ENCODE measurements at regions not wholly inside any gene's neighbourhood (a gene's known extent, or its start where the extent isn't known, plus 50 kb on each side); places are given as distances from the start of the nearest gene placed in this dataset.

DNA sequence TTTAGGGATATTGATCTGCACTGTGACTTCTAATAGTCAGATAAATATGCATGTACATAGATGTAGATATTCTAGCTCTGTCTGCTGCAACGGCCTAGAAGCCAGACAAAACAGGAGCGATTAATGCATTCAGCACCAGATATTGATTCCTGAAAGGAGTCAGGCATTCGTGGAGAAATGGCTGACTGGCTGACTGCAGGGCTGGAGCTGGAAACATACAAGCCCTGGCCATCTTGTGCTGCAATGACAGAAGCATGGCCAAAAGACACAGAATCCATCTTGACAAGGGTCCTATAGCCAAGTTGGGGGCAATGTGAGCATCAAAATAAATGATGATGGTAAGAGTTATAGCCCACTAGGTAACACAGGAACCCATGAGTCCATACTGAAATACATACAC lies 231.5 kb upstream of the KLHL29 start:
- CTCF ChIA-PET: no interaction called here
- POLR2A ChIA-PET: no interaction called here
- TF ChIP-seq TARDBP (IDR thresholded peaks at IDR 0.05) (no peak), ELF4 (IDR thresholded peaks at IDR 0.05) (no peak), SUZ12 (IDR thresholded peaks at IDR 0.05) (no peak), ZNF384 (IDR thresholded peaks at IDR 0.05) (no peak), LEF1 (IDR thresholded peaks at IDR 0.05; ENCODE audit: borderline replicate concordance) (no peak), FOXA1 (IDR thresholded peaks at IDR 0.05) (no peak), FOXM1 (IDR thresholded peaks at IDR 0.05; ENCODE audit: borderline replicate concordance) (no peak), L3MBTL2 (conservative IDR thresholded peaks at IDR 0.05) (no peak), SP1 (IDR thresholded peaks at IDR 0.05) (no peak), HDGF (IDR thresholded peaks at IDR 0.05; ENCODE audit: borderline replicate concordance) (no peak), BHLHE40 (IDR thresholded peaks at IDR 0.05; ENCODE audit: borderline replicate concordance) (no peak), NFRKB (IDR thresholded peaks at IDR 0.05) (no peak), CTBP1 (IDR thresholded peaks at IDR 0.05; ENCODE audit: borderline replicate concordance) (no peak), ARNT (IDR thresholded peaks at IDR 0.05) (no peak), FOXK2 (IDR thresholded peaks at IDR 0.05) (no peak)
- TF ChIP-seq, protein P1, sequence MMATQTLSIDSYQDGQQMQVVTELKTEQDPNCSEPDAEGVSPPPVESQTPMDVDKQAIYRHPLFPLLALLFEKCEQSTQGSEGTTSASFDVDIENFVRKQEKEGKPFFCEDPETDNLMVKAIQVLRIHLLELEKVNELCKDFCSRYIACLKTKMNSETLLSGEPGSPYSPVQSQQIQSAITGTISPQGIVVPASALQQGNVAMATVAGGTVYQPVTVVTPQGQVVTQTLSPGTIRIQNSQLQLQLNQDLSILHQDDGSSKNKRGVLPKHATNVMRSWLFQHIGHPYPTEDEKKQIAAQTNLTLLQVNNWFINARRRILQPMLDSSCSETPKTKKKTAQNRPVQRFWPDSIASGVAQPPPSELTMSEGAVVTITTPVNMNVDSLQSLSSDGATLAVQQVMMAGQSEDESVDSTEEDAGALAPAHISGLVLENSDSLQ (IDR thresholded peaks at IDR 0.05): no peak
- no peak for DNase-seq (ENCODE audit: extremely low spot score)

DNA sequence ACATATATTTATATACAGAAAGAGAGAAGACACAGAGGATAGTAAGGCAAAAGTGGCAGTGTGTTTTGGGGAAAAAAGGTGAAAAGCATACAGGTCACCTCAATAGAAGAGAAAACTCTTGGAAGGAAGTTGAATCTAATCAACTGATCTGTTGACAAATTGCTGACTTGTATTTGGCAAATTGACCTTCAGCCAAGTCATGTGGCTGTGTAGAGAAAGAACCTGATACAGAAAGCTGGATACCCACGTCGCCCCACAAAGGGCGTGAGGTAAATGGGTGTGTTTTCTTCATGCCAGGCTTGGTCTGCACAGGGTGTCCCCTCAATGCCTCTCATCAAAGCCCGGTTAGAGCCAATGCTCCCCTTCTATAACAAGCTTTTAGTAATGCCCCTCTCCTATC lies 230.0 kb upstream of the KLHL29 start:
- ChIA-PET CTCF (no interaction called here), POLR2A (no interaction called here)

DNA sequence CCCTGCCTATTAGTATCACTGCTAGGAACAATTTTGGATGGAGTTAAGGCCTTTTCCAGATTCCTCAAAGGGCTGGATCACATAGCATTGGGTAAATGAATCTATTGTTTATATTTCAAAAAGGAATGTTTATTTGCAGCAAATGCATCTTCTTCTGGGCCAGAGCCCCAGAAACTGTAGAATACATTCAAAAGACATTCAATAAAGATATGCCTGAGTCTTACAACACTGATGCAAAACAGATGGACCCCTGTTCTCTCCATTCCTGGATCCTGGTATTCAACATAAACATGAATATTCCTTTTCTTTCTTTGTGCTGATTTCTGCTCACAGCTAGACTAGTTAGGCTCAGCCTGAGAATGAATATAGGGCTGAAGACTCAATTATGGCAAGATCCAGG lies 227.2 kb upstream of the KLHL29 start:
- no peak for TF ChIP-seq HDGF (IDR thresholded peaks at IDR 0.05; ENCODE audit: borderline replicate concordance)
- TF ChIP-seq L3MBTL2 (conservative IDR thresholded peaks at IDR 0.05): no peak
- no peak for TF ChIP-seq CTBP1 (IDR thresholded peaks at IDR 0.05; ENCODE audit: borderline replicate concordance)
- TF ChIP-seq NFRKB (IDR thresholded peaks at IDR 0.05): no peak
- TF ChIP-seq SUZ12 (IDR thresholded peaks at IDR 0.05): no peak
- TF ChIP-seq ELF4 (IDR thresholded peaks at IDR 0.05): no peak
- no peak for TF ChIP-seq ARNT (IDR thresholded peaks at IDR 0.05)
- TF ChIP-seq SP1 (IDR thresholded peaks at IDR 0.05): no peak
- no peak for TF ChIP-seq TARDBP (IDR thresholded peaks at IDR 0.05)
- TF ChIP-seq BHLHE40 (IDR thresholded peaks at IDR 0.05; ENCODE audit: borderline replicate concordance): no peak
- no peak for TF ChIP-seq FOXK2 (IDR thresholded peaks at IDR 0.05)
- TF ChIP-seq LEF1 (IDR thresholded peaks at IDR 0.05; ENCODE audit: borderline replicate concordance): no peak
- TF ChIP-seq FOXM1 (IDR thresholded peaks at IDR 0.05; ENCODE audit: borderline replicate concordance): no peak
- no peak for TF ChIP-seq FOXA1 (IDR thresholded peaks at IDR 0.05)
- TF ChIP-seq ZNF384 (IDR thresholded peaks at IDR 0.05): no peak
- TF ChIP-seq, protein P1 (IDR thresholded peaks at IDR 0.05): no peak
- DNase-seq (ENCODE audit: extremely low spot score): no peak
- ChIA-PET CTCF (no interaction called here), POLR2A (no interaction called here)

More for the DNA sequence above, 230.0 kb upstream of the KLHL29 start:
- no peak for TF ChIP-seq FOXA1 (IDR thresholded peaks at IDR 0.05)
- TF ChIP-seq, protein P1 (IDR thresholded peaks at IDR 0.05): no peak
- TF ChIP-seq SUZ12 (IDR thresholded peaks at IDR 0.05): no peak
- TF ChIP-seq L3MBTL2 (conservative IDR thresholded peaks at IDR 0.05): no peak
- TF ChIP-seq TARDBP (IDR thresholded peaks at IDR 0.05): no peak
- TF ChIP-seq ELF4 (IDR thresholded peaks at IDR 0.05): no peak
- no peak for TF ChIP-seq HDGF (IDR thresholded peaks at IDR 0.05; ENCODE audit: borderline replicate concordance)
- TF ChIP-seq NFRKB (IDR thresholded peaks at IDR 0.05): no peak
- DNase-seq (ENCODE audit: extremely low spot score): no peak

DNA sequence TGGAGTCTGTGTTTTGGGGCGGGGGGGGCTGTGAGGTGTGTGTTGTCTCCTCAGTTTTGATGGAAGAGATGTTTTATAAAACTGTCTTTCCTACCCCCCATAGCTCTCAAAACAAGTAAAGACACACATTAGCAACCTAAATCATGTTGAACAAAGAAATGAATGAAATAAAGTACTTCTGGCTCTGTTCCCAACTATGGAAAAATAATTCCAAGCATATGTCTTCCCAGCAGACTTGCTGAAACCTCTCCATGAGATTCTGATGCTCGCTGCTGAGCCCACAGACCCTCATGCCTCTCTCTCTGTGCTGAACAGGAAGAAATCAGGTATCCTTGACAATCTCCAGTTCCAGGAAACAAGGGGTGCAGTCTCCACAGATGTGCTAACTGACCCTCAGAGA lies 226.7 kb upstream of the KLHL29 start:
- ChIA-PET CTCF (no interaction called here), POLR2A (no interaction called here)
- no peak for DNase-seq (ENCODE audit: extremely low spot score)
- TF ChIP-seq SP1 (IDR thresholded peaks at IDR 0.05) (no peak), BHLHE40 (IDR thresholded peaks at IDR 0.05; ENCODE audit: borderline replicate concordance) (no peak), TARDBP (IDR thresholded peaks at IDR 0.05) (no peak), SUZ12 (IDR thresholded peaks at IDR 0.05) (no peak), FOXM1 (IDR thresholded peaks at IDR 0.05; ENCODE audit: borderline replicate concordance) (no peak), LEF1 (IDR thresholded peaks at IDR 0.05; ENCODE audit: borderline replicate concordance) (no peak), NFRKB (IDR thresholded peaks at IDR 0.05) (no peak)

DNA sequence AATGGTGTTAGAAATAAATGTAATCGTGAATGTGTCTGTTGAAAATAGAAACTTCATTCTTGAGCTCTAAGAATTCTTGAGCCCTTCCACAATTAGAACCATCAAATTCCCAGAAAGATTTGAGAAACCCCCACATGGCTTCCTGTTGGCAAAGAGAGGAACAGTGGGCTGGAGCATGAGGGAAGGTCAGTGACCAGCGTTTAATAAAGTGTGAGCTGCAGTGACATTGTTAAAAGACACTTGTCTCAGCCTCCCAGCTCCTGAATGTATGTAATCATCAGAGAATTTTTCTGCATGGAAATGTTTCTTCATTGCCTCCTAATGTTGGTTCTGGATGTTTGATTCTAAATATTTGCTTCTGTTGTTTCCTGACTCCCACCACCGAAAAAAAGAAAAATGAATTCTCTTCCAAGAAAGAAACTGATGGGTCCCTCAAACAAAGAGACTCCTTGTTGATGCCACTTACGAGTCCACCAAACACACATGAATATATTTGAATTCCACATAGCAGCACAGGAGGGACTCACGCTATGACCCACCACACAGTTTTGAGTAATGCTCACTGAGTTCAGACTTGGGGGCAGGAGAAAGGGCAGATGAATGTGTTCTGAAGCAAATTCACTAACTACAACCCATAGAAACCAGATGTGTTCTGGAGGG lies 225.1 kb upstream of the KLHL29 start:
- no peak for TF ChIP-seq ELF4 (IDR thresholded peaks at IDR 0.05)
- no peak for TF ChIP-seq ZNF384 (IDR thresholded peaks at IDR 0.05)
- TF ChIP-seq HDGF (IDR thresholded peaks at IDR 0.05; ENCODE audit: borderline replicate concordance): no peak
- TF ChIP-seq NFRKB (IDR thresholded peaks at IDR 0.05): no peak
- TF ChIP-seq, protein P1 (IDR thresholded peaks at IDR 0.05): no peak
- no peak for TF ChIP-seq ARNT (IDR thresholded peaks at IDR 0.05)
- no peak for TF ChIP-seq SUZ12 (IDR thresholded peaks at IDR 0.05)
- no peak for TF ChIP-seq CTBP1 (IDR thresholded peaks at IDR 0.05; ENCODE audit: borderline replicate concordance)
- TF ChIP-seq FOXK2 (IDR thresholded peaks at IDR 0.05): no peak
- TF ChIP-seq TARDBP (IDR thresholded peaks at IDR 0.05): no peak
- no peak for TF ChIP-seq BHLHE40 (IDR thresholded peaks at IDR 0.05; ENCODE audit: borderline replicate concordance)
- no peak for TF ChIP-seq SP1 (IDR thresholded peaks at IDR 0.05)
- TF ChIP-seq FOXM1 (IDR thresholded peaks at IDR 0.05; ENCODE audit: borderline replicate concordance): no peak
- TF ChIP-seq FOXA1 (IDR thresholded peaks at IDR 0.05): no peak
- no peak for TF ChIP-seq L3MBTL2 (conservative IDR thresholded peaks at IDR 0.05)
- TF ChIP-seq LEF1 (IDR thresholded peaks at IDR 0.05; ENCODE audit: borderline replicate concordance): no peak
- POLR2A ChIA-PET: no interaction called here
- no peak for DNase-seq (ENCODE audit: extremely low spot score)
- CTCF ChIA-PET: no interaction called here
